ENCODE measurements at regions not wholly inside any gene's neighbourhood (a gene's known extent, or its start where the extent isn't known, plus 50 kb on each side); places are given as distances from the start of the nearest gene placed in this dataset.

- no peak for FAIRE-seq
These were observed 156.9 kb downstream of the USP12 start for GRCh38 chr13:27014406-27015359.

- FAIRE-seq = no peak
These were observed 159.0 kb downstream of the USP12 start for GRCh38 chr13:27012482-27013197.

- FAIRE-seq = no peak
These were observed 159.9 kb downstream of the USP12 start for GRCh38 chr13:27011661-27012060.

GRCh38 chr13:27008733-27009132, 162.9 kb downstream of the USP12 start:
- FAIRE-seq = no peak

GRCh38 chr13:27007166-27007565, 164.4 kb downstream of the USP12 start:
- no peak for FAIRE-seq

GRCh38 chr13:27006519-27007161, 165.0 kb downstream of the USP12 start:
- FAIRE-seq = no peak

GRCh38 chr13:27005976-27006518, 165.6 kb downstream of the USP12 start:
- no peak for FAIRE-seq

GRCh38 chr13:27005556-27005955, 166.1 kb downstream of the USP12 start:
- FAIRE-seq = no peak

GRCh38 chr13:27004866-27005265, 166.7 kb downstream of the USP12 start:
- FAIRE-seq = no peak

GRCh38 chr13:27004326-27004725, 167.3 kb downstream of the USP12 start:
- no peak for FAIRE-seq

GRCh38 chr13:27001705-27002104, 169.9 kb downstream of the USP12 start:
- FAIRE-seq = no peak

- FAIRE-seq = no peak
These were observed 170.9 kb downstream of the USP12 start for GRCh38 chr13:27000686-27001085.

GRCh38 chr13:26999499-26999898, 172.1 kb downstream of the USP12 start:
- no peak for FAIRE-seq

GRCh38 chr13:26998292-26998691, 173.3 kb downstream of the USP12 start:
- FAIRE-seq = no peak

- no peak for FAIRE-seq
These were observed 174.5 kb downstream of the USP12 start for GRCh38 chr13:26996965-26997752.

- no peak for FAIRE-seq
These were observed 176.5 kb downstream of the USP12 start for GRCh38 chr13:26995159-26995558.

- FAIRE-seq = no peak
These were observed 177.8 kb downstream of the USP12 start for GRCh38 chr13:26993780-26994179.

GRCh38 chr13:26992951-26993719, 178.5 kb downstream of the USP12 start:
- FAIRE-seq = no peak

GRCh38 chr13:26991508-26992181, 180.0 kb downstream of the USP12 start:
- FAIRE-seq = no peak

- FAIRE-seq = no peak
These were observed 181.5 kb downstream of the USP12 start for GRCh38 chr13:26989957-26990713.

All from A204.1 (cell line).